BJ (cell line): ENCODE measurements at regions not wholly inside any gene's neighbourhood (a gene's known extent, or its start where the extent isn't known, plus 50 kb on each side); places are given as distances from the start of the nearest gene placed in this dataset.

Experiments
- CTCF ChIA-PET: fragments of 350-600 bp; formaldehyde crosslinking; extraction: SDS; loops from one replicate; lab custom pipeline; 2021; ENCODE audit warnings: antibody characterized with exemption, inconsistent platforms; lab: Yijun Ruan, JAX
- POLR2A ChIA-PET: fragments of 300-600 bp; sonication (Branson Sonifier 250); formaldehyde crosslinking; extraction: SDS; loops from one replicate; lab custom pipeline; 2021; ENCODE audit warnings: antibody characterized with exemption; lab: Charles Lee
- DNase-seq: peaks from one replicate; pipeline ENCODE4 v3.0.0-alpha.2; 2011; ENCODE audit warnings: low read depth
- H3K27me3 ChIP-seq: 2 replicates; pipeline ENCODE4 v1.6.0; 2011; ENCODE audit warnings: low read length; ENCODE audit not compliant: control insufficient read depth, insufficient read depth
- H3K36me3 ChIP-seq: 2 replicates; pipeline ENCODE4 v1.5.1; 2011; ENCODE audit warnings: low read length; ENCODE audit not compliant: control insufficient read depth, insufficient read depth
- H3K4me3 ChIP-seq: 2 replicates; pipeline ENCODE4 v1.5.1; 2011; ENCODE audit warnings: low read depth, mild to moderate bottlenecking, control low read depth, low read length
- TF ChIP-seq, protein P1 (sequence below): IDR thresholded peaks from 2 replicates; pipeline ENCODE4 v1.5.1; 2011; ENCODE audit warnings: low read depth, mild to moderate bottlenecking, control low read depth, inconsistent platforms, low read length, moderate library complexity; ENCODE audit not compliant: insufficient read depth

GRCh38 chr1:69244211-69244610 is 323.5 kb upstream of the LRRC7 start:
- TF ChIP-seq, protein P1, sequence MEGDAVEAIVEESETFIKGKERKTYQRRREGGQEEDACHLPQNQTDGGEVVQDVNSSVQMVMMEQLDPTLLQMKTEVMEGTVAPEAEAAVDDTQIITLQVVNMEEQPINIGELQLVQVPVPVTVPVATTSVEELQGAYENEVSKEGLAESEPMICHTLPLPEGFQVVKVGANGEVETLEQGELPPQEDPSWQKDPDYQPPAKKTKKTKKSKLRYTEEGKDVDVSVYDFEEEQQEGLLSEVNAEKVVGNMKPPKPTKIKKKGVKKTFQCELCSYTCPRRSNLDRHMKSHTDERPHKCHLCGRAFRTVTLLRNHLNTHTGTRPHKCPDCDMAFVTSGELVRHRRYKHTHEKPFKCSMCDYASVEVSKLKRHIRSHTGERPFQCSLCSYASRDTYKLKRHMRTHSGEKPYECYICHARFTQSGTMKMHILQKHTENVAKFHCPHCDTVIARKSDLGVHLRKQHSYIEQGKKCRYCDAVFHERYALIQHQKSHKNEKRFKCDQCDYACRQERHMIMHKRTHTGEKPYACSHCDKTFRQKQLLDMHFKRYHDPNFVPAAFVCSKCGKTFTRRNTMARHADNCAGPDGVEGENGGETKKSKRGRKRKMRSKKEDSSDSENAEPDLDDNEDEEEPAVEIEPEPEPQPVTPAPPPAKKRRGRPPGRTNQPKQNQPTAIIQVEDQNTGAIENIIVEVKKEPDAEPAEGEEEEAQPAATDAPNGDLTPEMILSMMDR, result no peak
- ChIA-PET CTCF (interaction anchor here (1.1 kb wide), 1 partner anchor 10 kb away, joined by 3 read pairs; no protein-coding TSS in a partner anchor), POLR2A (no interaction called here)
- H3K27me3 ChIP-seq, result no peaks in the 10 kb centered on the region
- no peaks in the 10 kb centered on the region for H3K36me3 ChIP-seq
- no peak for DNase-seq
- no peak overlapping the region for H3K4me3 ChIP-seq

- TF ChIP-seq, protein P1, result no peak
- ChIA-PET CTCF (no interaction called here), POLR2A (no interaction called here)
- Histone ChIP-seq H3K27me3 (no peaks in the 10 kb centered on the region), H3K4me3 (no peak overlapping the region), H3K36me3 (no peaks in the 10 kb centered on the region)
- DNase-seq, result no peak
These were observed 321.6 kb upstream of the LRRC7 start for GRCh38 chr1:69246109-69246508.

DNA sequence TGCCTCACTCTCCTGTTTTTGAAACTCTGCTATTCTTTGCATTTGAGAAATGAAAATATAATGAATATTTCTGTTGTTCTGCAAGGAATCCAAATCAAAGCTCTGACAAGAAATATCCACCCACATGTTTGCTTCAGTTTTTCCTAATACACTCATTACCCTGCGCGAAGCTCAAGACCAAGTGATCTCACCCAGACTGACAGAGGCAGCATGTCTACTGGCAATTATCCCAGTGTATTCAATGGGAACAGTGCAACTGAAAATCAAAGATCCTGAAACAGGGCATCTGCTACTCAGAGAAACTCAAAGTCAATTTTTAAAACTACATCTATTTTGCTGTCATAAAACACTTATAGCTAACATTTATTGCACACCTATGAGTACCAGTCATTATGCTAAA is 321.0 kb upstream of the LRRC7 start:
- POLR2A ChIA-PET, result no interaction called here

GRCh38 chr1:69252696-69253095 is 315.0 kb upstream of the LRRC7 start:
- Histone ChIP-seq H3K27me3 (no peaks in the 10 kb centered on the region), H3K4me3 (no peak overlapping the region), H3K36me3 (no peaks in the 10 kb centered on the region)
- ChIA-PET POLR2A (no interaction called here), CTCF (no interaction called here)
- DNase-seq, result no peak
- TF ChIP-seq, protein P1, result no peak

More for the DNA sequence above, 321.0 kb upstream of the LRRC7 start:
- TF ChIP-seq, protein P1, result no peak
- H3K4me3 ChIP-seq, result no peak overlapping the region
- H3K27me3 ChIP-seq, result no peaks in the 10 kb centered on the region
- CTCF ChIA-PET, result no interaction called here
- DNase-seq, result no peak
- H3K36me3 ChIP-seq, result no peaks in the 10 kb centered on the region

- Histone ChIP-seq H3K36me3 (no peaks in the 10 kb centered on the region), H3K27me3 (no peaks in the 10 kb centered on the region), H3K4me3 (no peak overlapping the region)
- ChIA-PET CTCF (no interaction called here), POLR2A (no interaction called here)
- TF ChIP-seq, protein P1, result no peak
- DNase-seq, result no peak
These were observed 311.7 kb upstream of the LRRC7 start for GRCh38 chr1:69256036-69256435.
